GM18508 (cell line): ENCODE measurements at regions not wholly inside any gene's neighbourhood (a gene's known extent, or its start where the extent isn't known, plus 50 kb on each side); places are given as distances from the start of the nearest gene placed in this dataset.

Source experiments
- ATAC-seq: cut with Tn5 transposase; IDR thresholded peaks from one replicate; pipeline ENCODE4 v1.9.1; 2021; ENCODE audit warnings: moderate number of reproducible peaks; ENCODE audit not compliant: insufficient read depth, unreplicated experiment

GRCh38 chr5:67366691-67367395 is 170.2 kb upstream of the CD180 start:
- ATAC-seq, result no peak

GRCh38 chr5:67366276-67366675 is 169.7 kb upstream of the CD180 start:
- ATAC-seq, result no peak

GRCh38 chr5:67364381-67364970 is 167.9 kb upstream of the CD180 start:
- no peak for ATAC-seq

- ATAC-seq, result no peak
Measured at GRCh38 chr5:67363963-67364362, 167.4 kb upstream of the CD180 start.

- ATAC-seq, result no peak
Measured at GRCh38 chr5:67363180-67363709, 166.6 kb upstream of the CD180 start.

GRCh38 chr5:67361932-67362729 is 165.5 kb upstream of the CD180 start:
- ATAC-seq, result no peak

GRCh38 chr5:67360047-67360446 is 163.4 kb upstream of the CD180 start:
- no peak for ATAC-seq

GRCh38 chr5:67358186-67358585 is 161.6 kb upstream of the CD180 start:
- ATAC-seq, result no peak

GRCh38 chr5:67355120-67355713 is 158.6 kb upstream of the CD180 start:
- ATAC-seq, result no peak

- no peak for ATAC-seq
Measured at GRCh38 chr5:67353500-67354450, 157.2 kb upstream of the CD180 start.

- ATAC-seq, result no peak
Measured at GRCh38 chr5:67350618-67351201, 154.1 kb upstream of the CD180 start.

GRCh38 chr5:67350185-67350584 is 153.6 kb upstream of the CD180 start:
- no peak for ATAC-seq

- no peak for ATAC-seq
Measured at GRCh38 chr5:67347821-67348220, 151.2 kb upstream of the CD180 start.

GRCh38 chr5:67346611-67347010 is 150.0 kb upstream of the CD180 start:
- ATAC-seq, result no peak

GRCh38 chr5:67344870-67345269 is 148.3 kb upstream of the CD180 start:
- no peak for ATAC-seq

- no peak for ATAC-seq
Measured at GRCh38 chr5:67343835-67344234, 147.2 kb upstream of the CD180 start.

GRCh38 chr5:67341478-67341877 is 144.9 kb upstream of the CD180 start:
- no peak for ATAC-seq

GRCh38 chr5:67339219-67339767 is 142.7 kb upstream of the CD180 start:
- no peak for ATAC-seq

GRCh38 chr5:67338421-67338820 is 141.8 kb upstream of the CD180 start:
- ATAC-seq, result no peak
